Activated CD4-positive, alpha-beta T cell treated with anti-CD3 and anti-CD28 coated beads, Interleukin-2, amount 50 U/mL, for 48 hours (primary cell): ENCODE measurements at regions not wholly inside any gene's neighbourhood (a gene's known extent, or its start where the extent isn't known, plus 50 kb on each side); places are given as distances from the start of the nearest gene placed in this dataset.

Experiments used
- DNase-seq, 2 experiments: peaks; one replicate each; pipeline ENCODE4 v3.0.0-alpha.2; 2020

DNA sequence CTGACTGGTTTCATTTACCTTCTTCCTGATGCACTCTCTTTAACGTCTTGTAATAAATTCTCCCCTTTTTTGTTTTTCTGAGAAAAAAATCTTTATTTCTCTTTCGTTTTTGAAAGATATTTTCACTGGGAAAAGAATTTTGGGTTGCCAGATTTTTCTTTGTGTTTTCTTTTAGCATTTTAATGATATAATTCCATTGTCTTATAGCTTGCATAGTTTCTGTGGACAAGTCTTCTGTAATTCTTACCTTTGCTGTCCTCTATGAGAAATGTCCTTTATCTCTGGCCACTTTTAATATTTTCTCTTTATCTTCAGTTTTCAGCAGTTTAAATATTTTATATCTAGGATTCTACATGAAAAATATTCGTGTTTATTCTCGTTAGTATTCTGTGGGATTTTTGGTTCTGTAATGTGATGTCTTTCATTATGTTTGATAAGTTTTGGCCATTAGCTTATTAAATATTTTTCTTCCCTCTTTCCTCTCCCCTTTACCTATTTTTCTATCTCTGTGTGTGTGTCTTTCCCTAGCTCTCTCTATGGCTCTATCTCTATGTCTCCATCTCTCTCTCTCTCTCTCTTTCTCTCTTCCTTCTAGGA lies 236.5 kb downstream of the C16orf95 start:
- no peak for DNase-seq

DNA sequence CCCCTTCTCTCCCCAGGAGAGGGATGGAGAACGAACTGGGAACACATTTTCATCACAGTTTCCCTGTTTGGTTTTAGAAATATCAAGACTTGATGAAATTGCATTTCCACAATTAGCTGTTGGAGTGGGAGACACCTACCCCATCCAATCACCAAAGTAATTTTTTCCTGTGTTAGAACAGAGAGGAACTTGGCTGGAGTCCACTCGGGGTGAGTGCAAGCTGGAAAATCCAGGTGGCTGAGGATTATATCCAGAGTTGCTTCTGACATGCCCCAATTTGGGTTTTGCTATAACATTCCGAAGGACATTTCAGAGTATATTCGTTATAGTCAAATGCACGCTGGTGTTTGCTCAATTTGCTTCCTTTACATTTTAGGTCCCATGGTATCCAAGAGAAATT lies 231.8 kb downstream of the C16orf95 start:
- DNase-seq: no peak

DNA sequence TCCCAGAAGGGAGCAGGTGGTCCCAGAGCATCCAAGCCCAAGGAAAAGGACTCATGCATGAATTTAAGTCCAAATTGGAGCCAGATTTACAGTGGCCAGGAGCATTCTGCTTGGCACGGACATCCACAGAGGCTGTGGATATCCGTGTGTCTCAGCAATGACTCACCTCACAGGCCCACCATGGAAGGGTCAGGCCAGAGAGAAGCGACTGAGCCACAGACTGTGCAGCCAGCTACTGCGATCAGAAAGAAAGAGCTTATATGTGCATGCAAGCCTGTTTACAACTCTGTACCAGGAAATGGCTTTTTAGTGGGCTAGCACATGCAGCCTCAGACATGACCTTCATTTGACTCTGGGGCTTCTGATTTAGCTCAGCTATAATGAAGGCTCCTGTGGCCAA lies 231.0 kb downstream of the C16orf95 start:
- no peak for DNase-seq

DNA sequence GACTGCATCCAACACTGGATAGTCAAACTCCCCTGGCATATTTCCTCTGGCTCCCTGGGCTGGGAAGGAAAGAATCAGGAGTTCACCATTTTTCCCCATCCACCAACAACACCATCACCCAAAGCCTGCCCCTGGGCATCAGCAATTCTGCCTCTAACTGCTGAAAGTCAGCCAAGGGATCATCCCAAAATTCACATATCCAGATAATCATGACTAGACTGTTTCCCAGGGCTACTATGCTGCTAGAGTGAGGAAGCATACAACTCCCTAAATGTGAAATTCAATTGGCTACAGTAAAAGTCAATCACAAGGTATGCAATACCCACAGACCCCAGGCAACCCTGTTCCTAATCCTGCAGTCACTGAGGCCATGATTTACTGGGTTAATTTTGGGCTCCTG lies 230.6 kb downstream of the C16orf95 start:
- DNase-seq: no peak

DNA sequence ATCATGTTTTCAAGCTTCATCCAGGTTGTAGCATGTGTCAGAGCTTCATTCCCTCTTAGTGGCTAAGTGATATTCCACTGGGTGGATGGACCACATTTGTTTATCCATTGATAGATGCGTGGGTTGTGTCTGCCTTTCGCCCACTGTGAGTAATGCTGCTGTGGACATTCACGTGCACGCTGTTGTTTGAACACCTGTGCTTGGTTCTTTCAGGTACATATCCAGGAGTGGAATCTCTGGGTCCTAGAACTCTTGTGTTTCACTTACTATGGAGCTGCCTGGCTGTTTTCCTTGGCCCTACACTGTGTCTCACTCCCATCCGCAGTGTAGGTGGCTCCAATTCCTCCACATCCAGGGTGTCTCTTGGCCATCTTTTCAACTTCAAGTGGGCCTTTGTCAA lies 224.2 kb downstream of the C16orf95 start:
- no peak for DNase-seq

DNA sequence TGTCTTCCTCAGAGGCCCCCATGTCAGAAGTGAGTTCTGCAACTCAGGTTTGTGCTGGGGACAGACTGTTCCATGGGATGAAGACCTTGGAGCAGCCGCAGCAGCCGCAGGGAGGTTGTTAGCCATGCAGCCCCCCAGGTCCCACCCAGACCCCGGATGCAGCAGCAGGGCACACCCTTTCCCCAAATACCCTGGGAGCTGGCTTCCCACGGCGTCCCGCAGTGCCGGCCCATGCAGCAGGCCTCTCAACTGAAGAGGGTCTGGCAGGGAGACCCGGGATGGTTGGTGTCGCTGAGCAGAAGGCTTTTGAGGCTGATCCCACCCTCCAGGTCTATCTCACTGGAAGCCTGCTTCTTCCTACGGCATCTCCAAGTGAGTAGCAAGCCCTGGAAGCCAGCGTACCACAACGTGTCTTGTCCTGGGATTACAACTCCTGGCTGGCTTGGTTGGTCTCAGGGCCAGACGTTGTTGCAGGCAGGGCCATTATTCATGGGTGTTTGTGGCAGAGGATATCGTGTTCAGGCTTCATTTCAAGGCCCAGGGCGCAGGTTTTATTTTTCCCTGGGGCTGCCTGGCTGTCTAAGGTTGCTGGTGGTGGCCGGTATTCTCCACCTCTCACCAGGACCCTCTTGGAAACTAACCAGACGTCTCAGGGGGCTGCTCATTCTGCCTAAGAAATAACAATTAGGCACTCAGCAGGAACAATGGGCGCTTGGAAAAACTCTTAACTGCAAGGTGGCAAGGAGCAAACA lies 223.2 kb downstream of the C16orf95 start:
- no peak for DNase-seq

DNA sequence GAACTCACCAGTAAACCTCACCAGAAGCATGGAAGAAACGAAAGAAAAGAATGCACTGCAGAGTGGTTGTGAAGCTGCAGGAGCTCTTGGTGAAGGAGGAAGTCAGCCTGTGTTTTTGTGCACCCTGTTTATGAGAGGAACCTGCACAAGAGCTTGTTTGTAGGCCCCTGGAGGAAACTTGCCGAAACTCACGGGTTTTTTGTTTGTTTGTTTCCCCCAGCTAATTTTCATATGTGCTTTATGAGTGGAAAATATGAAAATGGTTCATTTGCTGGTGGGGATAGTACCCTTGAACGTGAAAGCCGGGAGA lies 222.7 kb downstream of the C16orf95 start:
- no peak for DNase-seq

DNA sequence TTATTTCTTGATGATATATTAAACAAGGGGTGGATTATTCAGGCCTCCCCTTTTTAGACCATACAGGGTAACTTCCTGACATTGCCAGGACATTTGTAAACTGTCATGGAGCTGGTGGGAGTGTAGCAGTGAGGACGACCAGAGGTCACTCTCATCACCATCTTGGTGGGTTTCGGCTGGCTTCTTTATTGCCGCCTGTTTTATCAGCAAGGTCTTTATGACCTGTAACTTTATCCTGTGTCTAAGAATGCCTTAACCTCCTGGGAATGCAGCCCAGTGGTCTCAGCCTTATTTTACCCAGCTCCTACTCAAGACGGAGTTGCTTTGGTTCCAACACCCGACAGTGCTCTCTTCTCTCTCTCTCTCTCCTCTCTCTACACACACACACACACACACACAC lies 221.9 kb downstream of the C16orf95 start:
- DNase-seq: no peak

DNA sequence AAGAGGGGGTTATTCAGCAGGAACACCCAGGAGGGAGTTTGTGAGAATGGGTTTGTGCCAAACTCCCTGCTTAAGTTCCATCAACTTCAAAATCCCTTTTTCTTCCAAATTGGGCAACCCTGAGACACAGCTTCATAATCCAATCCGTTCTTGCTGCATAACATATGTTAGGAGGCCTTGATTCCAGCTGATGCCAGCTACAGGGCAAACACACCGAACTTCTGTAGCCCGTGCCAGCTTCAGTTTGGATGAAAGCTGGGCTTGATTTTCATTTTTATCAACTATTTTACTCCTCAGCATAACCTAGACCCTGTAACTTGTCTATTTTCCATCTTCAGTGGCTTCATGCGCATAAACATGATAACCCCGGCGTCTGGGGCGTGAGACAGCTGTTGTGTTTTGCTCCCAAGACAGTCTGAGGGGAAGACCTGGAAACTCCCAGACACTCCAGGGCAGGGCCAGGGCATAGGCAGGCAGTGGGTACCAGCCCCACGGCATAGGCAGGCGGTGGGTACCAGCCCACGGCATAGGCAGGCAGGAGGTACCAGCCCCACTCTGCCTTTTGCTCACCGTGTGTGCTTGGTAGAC lies 220.4 kb downstream of the C16orf95 start:
- DNase-seq: no peak

DNA sequence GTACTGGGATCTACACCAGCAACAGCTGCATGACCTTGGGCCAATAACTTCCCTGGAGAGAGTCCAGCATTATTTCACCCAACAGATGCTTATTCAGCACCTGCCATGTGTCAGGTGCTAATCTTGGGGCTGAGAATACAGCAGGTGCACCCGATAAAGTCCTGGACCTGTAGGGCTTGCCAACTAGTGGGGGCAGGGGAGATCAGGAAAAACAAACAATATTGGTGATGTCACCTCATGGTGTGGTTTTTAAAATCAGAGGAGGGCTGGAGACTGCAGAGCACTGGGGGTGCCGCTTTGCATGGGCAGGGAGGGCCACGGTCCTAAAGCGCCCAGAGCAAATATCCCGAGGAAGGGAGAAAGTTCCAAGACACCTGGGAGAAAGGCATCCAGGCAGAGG lies 218.8 kb downstream of the C16orf95 start:
- DNase-seq: no peak

DNA sequence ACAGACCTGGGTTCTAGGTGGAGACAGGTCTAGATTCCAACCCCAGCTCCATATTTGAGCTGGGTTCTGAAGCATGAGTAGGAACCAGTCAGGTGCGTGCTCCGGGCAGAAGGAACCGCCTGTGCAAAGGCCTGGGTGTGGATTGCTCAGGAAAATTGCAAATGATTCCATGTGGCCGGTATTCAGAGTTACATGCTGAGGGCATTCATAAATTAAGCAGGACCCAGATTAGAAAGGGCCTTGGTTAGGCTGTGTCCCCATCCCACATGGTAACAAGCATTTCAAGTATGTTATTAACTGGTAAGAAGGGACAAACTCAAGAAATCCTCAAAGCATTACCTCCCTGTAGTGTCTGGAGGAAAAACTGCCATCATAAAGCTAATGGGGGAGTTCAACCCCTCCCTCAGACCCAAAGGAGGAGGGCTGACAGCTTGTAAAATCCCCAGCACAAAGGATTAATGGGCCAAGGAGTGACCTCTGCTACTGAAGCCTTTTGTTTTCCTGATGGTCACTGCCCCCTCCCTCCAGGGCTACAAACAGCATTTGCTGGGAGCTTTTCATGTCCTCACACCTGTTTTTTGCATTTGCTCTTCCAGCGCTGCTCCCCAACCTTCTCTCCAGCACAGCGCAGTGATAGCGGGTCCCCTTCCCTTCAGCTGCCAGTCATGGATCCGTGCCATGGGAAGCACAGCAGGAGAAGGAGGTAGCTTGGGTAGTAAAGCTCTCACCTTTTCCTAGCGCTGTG lies 218.0 kb downstream of the C16orf95 start:
- no peak for DNase-seq

DNA sequence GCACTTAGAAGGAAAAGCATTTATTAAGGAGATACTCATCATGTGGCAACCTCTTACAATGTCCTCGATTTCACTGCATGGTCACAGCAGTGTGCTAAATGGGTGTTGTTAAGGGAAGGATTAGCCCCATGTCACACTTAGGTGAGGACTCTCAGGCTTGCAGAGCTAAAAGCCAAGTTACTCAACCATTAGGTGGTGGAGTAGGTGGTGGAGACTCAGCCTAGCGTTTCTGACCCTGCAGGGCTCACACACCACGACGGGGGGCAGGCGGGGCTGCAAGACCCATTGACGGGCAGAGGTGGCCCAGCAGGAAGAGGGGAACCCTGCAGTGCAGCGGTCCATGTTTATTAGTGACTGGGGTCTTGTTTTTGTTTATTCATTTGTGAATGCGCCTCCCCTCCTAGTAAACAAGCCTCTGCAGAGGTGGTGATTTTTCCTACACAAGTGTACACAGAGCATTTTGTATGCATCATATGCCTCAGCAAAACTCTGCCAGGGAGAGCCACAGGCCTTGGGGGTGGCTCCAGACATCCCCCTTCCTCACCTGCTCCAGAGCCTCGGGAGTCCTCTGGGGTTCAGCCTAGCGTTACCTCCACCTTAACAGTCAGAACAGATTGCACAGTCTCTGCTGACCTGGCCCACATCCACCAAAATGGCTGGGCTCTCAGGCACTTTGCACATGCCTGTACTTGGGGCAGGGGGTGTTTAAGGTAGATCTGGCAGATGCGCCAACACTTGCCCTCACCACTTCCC lies 216.7 kb downstream of the C16orf95 start:
- DNase-seq: no peak

DNA sequence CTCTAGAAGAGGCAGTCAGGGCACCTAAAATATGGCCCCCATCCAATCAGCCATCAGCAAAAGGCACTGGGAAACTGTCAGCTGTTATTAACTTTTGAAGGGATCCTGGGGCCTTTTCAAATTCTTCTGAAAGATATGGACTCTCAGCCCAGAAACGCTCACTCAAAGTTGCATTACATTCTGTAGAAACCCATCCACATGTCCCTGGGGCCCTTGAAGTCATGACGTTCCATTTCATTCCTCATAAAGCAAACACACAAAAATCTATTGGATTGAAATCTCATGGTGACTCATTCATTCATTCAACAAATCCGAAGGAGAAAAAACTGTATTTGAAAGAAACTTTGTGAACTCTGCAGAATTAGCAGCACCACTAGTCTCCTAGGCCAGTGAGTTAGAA lies 215.3 kb downstream of the C16orf95 start:
- DNase-seq: no peak

DNA sequence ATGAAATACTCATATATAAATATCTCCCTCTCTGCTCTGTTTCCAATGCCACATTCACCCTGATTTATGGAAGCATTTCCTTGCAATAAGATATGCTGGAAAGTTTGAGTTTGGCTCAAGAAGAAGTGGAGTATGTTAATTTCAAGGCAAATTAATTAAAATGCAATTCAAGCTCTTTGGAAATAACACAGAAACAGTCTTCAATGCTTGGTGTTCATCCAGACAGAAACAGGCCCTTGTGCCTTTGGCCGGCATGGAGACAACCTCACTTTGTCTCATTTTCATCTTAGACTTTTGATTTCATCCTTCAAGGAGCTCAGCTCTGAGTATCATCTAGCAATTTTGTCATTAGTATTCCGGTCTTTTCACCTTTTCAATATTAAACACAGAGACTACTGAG lies 210.0 kb downstream of the C16orf95 start:
- no peak for DNase-seq

DNA sequence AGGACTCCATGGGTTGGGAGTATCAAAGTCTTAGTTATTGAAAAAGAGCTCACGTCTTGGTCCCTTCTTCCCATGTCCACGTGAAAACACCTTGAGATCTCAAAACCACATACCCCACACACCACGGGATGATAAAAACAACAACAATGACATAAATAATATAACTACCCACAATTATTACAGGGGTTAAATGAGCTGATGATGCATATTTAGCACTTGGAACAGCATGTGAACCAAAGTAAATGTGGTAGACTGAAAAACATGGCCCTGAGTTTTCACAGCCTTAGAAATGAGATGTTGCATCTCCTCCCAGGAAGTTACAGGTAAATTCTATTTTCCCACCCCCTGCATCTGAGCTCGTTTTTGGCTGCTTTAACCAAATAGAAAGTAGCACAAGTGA lies 208.9 kb downstream of the C16orf95 start:
- no peak for DNase-seq

DNA sequence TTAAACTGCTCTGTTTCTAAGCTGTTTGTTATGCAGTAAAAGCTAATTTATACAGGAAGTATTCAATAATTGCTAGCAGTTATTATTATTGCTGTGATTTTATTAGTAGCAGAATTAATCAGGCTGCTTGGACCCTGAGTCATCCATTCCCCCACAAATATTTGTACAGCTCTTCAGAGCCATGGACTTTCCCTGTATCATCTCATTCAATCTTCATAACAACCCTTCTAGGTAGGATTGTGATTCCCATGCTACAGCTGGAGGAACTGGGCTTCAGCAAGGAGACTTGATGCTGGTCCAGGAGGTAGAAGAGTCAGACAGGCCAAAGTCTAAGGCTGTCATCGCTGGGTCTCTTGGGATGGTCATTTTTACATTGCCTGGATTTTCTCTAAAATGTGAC lies 208.3 kb downstream of the C16orf95 start:
- DNase-seq: no peak

DNA sequence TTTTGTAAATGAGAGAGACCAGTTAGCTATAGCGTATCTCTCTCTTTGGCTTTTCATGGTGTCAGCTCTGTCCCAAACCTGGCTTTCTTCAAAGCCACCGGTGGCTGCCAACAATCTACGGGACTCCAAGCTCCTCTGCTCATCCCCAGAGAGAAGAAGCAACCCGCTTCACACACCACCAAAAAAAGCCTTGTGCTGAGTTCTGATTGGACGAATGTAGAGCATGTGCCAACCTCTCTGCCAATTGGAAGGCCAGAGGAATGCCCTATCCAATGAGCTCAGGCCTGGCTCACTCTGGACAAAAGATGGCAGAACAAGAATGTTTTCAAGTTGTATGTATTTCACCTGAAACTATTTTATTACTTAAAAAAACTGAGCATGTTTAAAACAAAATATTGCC lies 202.4 kb downstream of the C16orf95 start:
- DNase-seq: no peak

DNA sequence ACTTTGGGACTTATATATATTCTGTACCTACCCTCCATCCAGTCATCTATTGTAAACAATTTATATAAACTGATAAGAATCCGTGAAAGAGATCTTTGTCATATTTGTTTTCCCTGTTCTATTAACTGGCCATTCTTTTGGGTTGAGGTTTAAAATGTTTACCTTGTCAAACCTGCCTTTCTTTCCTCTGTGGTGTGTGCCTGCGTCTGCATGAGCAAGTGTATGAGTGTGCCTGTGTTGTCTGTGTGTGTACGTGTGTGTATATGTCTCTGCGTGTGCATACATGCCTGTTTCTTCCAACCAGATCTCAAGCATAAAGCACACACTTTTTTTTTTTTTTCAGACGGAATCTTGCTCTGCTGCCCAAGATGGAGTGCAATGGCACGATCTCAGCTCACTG lies 201.5 kb downstream of the C16orf95 start:
- no peak for DNase-seq

DNA sequence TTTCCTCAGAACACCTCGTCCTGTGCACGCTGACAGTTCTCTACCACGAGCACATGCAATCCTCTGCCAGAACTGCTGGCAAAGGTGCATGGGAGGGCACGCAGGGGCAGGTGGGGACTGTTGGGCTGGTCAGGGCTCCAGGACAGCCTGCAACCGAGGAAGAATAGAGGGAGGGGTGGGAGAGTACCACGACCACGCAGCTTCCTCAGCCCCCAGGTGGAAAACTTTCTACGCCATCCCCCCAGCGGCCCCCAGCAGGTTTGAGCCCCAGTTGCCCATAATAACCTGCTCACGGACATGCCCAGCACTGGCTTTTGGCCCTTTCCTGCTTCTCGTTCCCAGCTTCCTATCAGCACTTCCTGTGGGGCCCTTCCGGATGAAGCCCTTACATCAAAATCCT lies 199.3 kb downstream of the C16orf95 start:
- no peak for DNase-seq

DNA sequence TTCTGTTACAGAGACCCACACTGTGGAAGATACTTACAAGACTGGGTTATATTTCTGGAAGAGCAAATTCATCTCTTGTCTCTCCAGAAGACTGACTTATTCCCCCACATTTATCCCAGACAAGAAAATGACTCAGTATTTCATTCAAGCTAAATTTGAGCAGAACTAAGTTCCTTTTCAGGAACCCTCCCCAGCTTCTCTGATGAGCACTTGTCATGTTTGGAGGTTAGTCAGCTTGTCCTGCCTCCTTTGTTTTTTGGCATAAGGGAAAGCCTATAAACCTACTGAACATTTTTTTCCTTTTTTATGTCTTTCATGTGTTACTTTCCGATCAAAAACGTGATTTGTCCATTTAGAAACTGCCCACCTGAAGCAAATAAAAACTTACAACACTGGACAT lies 198.0 kb downstream of the C16orf95 start:
- no peak for DNase-seq

DNA sequence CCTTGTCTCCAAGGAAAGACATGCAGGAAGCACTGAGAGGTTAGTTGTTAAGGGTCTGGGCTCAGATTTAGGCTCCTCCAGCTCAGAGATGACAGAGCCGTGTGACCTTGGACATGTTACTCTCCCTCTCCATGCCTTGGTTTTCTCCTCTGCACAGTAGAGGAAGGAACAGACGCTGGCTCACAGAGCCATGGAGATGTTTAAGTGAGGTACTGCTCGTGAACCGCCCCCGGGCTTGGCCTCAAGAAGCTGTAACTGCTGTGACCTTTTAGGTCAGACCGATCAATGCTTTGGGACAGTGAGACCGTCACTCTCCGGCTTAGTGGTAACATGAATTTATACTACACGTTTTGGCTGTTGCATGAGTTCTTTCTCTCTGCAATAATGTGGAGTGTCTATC lies 197.4 kb downstream of the C16orf95 start:
- no peak for DNase-seq

DNA sequence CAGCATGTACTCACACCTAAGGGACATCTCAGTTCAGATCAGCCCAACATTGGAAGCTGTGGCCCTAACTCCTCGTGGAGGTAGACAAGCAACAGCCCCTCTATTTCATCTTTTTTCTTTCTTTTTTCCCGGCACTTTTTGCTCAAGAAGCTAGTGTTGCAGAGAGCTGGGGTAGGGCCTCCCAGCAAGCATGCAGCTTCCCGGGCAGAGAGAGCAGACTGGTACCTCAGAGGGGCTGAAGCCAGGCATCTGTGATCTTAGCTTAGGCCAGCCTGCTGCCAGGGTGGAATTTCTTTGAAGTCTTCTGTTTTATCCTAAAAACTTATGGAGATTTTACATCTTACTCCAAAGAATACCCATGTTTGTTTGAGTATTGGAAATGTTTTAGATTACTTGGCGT lies 195.4 kb downstream of the C16orf95 start:
- no peak for DNase-seq

DNA sequence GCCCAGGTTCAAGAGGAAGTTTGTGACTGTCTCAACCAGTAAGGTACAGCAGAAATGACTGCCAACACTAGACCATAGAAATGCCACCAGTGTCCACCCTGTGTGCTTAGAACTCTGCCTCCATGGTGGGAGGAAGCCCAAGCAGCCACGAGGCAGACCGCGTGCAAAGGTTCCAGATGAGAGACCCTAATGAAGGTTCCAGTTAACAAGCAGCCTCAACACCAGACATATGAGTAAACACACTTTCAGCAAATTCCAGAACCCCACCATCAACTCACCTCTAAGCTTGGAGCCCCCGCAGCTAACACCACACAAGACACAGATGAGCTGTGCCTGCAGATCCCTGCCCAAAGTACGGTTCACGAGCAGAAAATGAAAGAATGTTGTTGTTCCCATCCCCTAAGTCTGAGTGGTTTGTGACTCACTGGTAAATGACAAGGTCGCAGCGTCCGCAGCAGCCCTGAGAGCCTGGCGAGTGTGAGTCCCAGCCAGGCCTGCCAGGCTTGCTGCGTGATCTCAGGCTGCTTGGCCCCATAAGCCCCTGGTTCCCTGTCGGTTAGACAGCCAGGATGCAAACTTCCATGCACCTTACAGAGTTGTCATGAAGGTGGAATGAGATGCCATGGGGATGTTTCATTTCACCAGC lies 193.7 kb downstream of the C16orf95 start:
- DNase-seq: no peak
